OCI-LY3 (cell line): ENCODE measurements at regions not wholly inside any gene's neighbourhood (a gene's known extent, or its start where the extent isn't known, plus 50 kb on each side); places are given as distances from the start of the nearest gene placed in this dataset.

Experiments used
- EZH2phosphoT487 ChIP-seq: fragments of 200-600 bp; shearing (Covaris generic); IDR thresholded peaks from 2 replicates; pipeline ENCODE4 v1.6.1; 2018; ENCODE audit warnings: antibody characterized with exemption, mixed run types, low read depth
- TF ChIP-seq, protein P1 (sequence below): fragments of 200-600, 300-600 bp; sonication (generic); IDR thresholded peaks from 2 replicates; pipeline ENCODE4 v1.5.1; 2014; ENCODE audit warnings: antibody characterized with exemption, low read length, low read depth

GRCh38 chr3:103968131-103968530, 1398.6 kb upstream of the ALCAM start:
- no peak for TF ChIP-seq EZH2phosphoT487
- TF ChIP-seq, protein P1, sequence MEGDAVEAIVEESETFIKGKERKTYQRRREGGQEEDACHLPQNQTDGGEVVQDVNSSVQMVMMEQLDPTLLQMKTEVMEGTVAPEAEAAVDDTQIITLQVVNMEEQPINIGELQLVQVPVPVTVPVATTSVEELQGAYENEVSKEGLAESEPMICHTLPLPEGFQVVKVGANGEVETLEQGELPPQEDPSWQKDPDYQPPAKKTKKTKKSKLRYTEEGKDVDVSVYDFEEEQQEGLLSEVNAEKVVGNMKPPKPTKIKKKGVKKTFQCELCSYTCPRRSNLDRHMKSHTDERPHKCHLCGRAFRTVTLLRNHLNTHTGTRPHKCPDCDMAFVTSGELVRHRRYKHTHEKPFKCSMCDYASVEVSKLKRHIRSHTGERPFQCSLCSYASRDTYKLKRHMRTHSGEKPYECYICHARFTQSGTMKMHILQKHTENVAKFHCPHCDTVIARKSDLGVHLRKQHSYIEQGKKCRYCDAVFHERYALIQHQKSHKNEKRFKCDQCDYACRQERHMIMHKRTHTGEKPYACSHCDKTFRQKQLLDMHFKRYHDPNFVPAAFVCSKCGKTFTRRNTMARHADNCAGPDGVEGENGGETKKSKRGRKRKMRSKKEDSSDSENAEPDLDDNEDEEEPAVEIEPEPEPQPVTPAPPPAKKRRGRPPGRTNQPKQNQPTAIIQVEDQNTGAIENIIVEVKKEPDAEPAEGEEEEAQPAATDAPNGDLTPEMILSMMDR: no peak
